Chondrocyte (in vitro differentiated cells): ENCODE measurements at regions not wholly inside any gene's neighbourhood (a gene's known extent, or its start where the extent isn't known, plus 50 kb on each side); places are given as distances from the start of the nearest gene placed in this dataset.
"Not testable (repeated sequence)": the region's sequence is repeated elsewhere in the genome, so short reads cannot be mapped to it uniquely, and the experiment has no call there.

Experiments
- DNase-seq: peaks from one replicate; pipeline ENCODE4 v3.0.0; 2021; ENCODE audit warnings: mixed read lengths, low spot score
- H3K27ac Mint-ChIP-seq: one replicate; pipeline ENCODE4 v1.8.0; 2021; ENCODE audit warnings: mild to moderate bottlenecking, moderate library complexity, mixed read lengths; ENCODE audit not compliant: unreplicated experiment
- H3K27me3 Mint-ChIP-seq: 2 replicates; pipeline ENCODE4 v1.8.0; 2021; ENCODE audit warnings: low read depth, mixed read lengths
- H3K36me3 Mint-ChIP-seq: 2 replicates; pipeline ENCODE4 v1.8.0; 2021; ENCODE audit warnings: low read depth, mixed read lengths
- H3K4me1 Mint-ChIP-seq: 2 replicates; pipeline ENCODE4 v1.8.0; 2021; ENCODE audit warnings: low read depth, mild to moderate bottlenecking, mixed read lengths
- H3K4me3 Mint-ChIP-seq: one replicate; pipeline ENCODE4 v1.8.0; 2021; ENCODE audit warnings: mild to moderate bottlenecking, moderate library complexity, mixed read lengths; ENCODE audit not compliant: unreplicated experiment
- H3K9me3 Mint-ChIP-seq: 2 replicates; pipeline ENCODE4 v1.8.0; 2021; ENCODE audit warnings: low read depth, mixed read lengths
- TF ChIP-seq, protein P1 (sequence below): fragments of 200-600 bp; sonication (generic); IDR thresholded peaks from 2 replicates; pipeline ENCODE4 v1.5.0; 2021; ENCODE audit warnings: antibody characterized with exemption, mild to moderate bottlenecking, moderate library complexity

DNA sequence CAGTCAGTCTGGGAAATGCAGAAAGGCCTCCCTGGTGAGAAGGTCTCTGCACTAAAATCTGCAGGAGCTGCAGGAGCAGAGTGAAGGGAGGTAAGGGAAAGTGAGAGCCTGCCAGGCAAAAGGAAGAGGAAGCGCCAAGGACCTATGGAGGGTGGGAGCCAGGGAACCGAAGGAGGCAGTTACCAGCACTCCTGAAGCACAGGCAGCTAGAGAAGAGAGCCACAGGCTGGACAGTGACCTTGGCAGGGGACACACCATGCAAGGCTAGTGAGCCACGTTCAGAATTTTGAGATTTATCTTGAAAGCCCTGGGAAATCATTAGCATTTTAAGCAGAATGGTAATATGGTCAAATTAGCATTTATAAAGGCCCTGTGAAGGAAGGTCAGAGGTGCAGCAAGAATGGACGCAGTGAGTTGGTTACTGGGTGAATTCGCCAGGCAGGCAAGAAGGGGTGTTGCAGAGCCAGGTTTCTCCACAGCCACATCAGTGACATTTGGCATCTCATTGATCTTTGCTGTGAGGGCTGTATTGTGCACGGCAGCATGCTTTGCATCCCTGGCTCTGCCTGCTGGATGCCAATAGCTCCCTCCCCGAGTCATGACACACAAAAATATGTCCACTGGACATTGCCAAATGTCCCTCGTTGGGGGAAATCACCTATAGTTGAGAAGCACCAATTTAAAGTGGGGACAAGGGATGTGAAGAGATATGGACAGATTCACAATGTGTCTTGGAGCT, 54.7 kb upstream of the LANCL2 start:
- Mint-ChIP-seq H3K9me3 (no peaks in the 10 kb centered on the region), H3K4me3 (no peak overlapping the region), H3K36me3 (no peaks in the 10 kb centered on the region), H3K4me1 (peaks cover 32% of the 10 kb centered on the region), H3K27me3 (peaks cover 4% of the 10 kb centered on the region), H3K27ac (no peak overlapping the region)
- TF ChIP-seq, protein P1, sequence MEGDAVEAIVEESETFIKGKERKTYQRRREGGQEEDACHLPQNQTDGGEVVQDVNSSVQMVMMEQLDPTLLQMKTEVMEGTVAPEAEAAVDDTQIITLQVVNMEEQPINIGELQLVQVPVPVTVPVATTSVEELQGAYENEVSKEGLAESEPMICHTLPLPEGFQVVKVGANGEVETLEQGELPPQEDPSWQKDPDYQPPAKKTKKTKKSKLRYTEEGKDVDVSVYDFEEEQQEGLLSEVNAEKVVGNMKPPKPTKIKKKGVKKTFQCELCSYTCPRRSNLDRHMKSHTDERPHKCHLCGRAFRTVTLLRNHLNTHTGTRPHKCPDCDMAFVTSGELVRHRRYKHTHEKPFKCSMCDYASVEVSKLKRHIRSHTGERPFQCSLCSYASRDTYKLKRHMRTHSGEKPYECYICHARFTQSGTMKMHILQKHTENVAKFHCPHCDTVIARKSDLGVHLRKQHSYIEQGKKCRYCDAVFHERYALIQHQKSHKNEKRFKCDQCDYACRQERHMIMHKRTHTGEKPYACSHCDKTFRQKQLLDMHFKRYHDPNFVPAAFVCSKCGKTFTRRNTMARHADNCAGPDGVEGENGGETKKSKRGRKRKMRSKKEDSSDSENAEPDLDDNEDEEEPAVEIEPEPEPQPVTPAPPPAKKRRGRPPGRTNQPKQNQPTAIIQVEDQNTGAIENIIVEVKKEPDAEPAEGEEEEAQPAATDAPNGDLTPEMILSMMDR, result no peak
- no peak for DNase-seq

GRCh38 chr7:55311892-55312291, 53.2 kb upstream of the LANCL2 start:
- peaks cover 22% of the 10 kb centered on the region for H3K4me1 Mint-ChIP-seq
- H3K9me3 Mint-ChIP-seq, DNase-seq, H3K4me3 Mint-ChIP-seq, H3K27me3 Mint-ChIP-seq, H3K36me3 Mint-ChIP-seq, H3K27ac Mint-ChIP-seq: not testable (repeated sequence)

DNA sequence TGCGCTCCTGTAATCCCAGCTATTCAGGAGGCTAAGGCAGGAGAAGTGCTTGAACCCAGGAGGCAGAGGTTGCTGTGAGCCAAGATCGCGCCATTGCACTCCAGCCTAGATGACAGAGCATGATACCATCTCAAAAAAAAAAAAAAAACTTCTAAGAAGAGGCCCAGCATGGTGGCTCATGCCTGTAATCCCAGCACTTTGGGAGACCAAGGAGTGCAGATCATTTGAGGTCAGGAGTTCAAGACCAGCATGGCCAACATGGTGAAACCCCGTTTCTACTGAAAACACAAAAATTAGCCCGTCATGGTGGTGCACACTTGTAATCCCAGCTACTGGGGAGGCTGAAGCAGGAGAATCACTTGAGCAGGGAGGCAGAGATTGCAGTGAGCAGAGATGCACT, 51.5 kb upstream of the LANCL2 start:
- not testable (repeated sequence) for H3K9me3 Mint-ChIP-seq, H3K4me1 Mint-ChIP-seq, H3K4me3 Mint-ChIP-seq, H3K36me3 Mint-ChIP-seq, DNase-seq, H3K27me3 Mint-ChIP-seq, H3K27ac Mint-ChIP-seq

GRCh38 chr7:55314967-55315366, 50.2 kb upstream of the LANCL2 start:
- DNase-seq, result no peak
- H3K4me1 Mint-ChIP-seq, result no peaks in the 10 kb centered on the region
- H3K36me3 Mint-ChIP-seq, result no peaks in the 10 kb centered on the region
- H3K4me3 Mint-ChIP-seq, result no peak overlapping the region
- no peak overlapping the region for H3K27ac Mint-ChIP-seq
- H3K27me3 Mint-ChIP-seq, result peaks cover 18% of the 10 kb centered on the region
- no peaks in the 10 kb centered on the region for H3K9me3 Mint-ChIP-seq
- TF ChIP-seq, protein P1, result no peak
